Prostate gland (tissue), 2 donors: ENCODE measurements at regions not wholly inside any gene's neighbourhood (a gene's known extent, or its start where the extent isn't known, plus 50 kb on each side); places are given as distances from the start of the nearest gene placed in this dataset.

Experiments
- DNase-seq: peaks from one replicate; pipeline ENCODE4 v3.0.0-alpha.2; 2019; ENCODE audit warnings: low spot score
- H3K27ac ChIP-seq, 2 donors: fragments of 200-600 bp; sonication (generic); 2 replicates each; pipeline ENCODE4 v1.5.1; 2017 to 2019
- H3K27me3 ChIP-seq: fragments of 200-600 bp; sonication (generic); replicated peaks from 2 replicates; pipeline ENCODE4 v1.5.1; 2019; ENCODE audit not compliant: insufficient read depth
- H3K36me3 ChIP-seq, 2 donors: fragments of 200-600 bp; sonication (generic); 1 replicate in 1 of 2; 2 replicates in 1 of 2; pipeline versions ENCODE4 v1.5.1 to v1.8.1; 2017 to 2019
- H3K4me1 ChIP-seq: fragments of 200-600 bp; sonication (generic); replicated peaks from 2 replicates; pipeline ENCODE4 v1.5.1; 2019
- H3K4me3 ChIP-seq, 2 donors: fragments of 200-600 bp; sonication (generic); 2 replicates each; pipeline ENCODE4 v1.5.1; 2017 to 2019
- H3K9me3 ChIP-seq: fragments of 200-600 bp; sonication (generic); 2 replicates; pipeline ENCODE4 v1.5.1; 2017
- CTCF ChIP-seq, 4 experiments: fragments of 200-600 bp in 2 of 4; fragments of 450-650 bp in 2 of 4; sonication (generic) in 2 of 4; IDR thresholded peaks; 1 replicate in 3 of 4; 2 replicates in 1 of 4; pipeline ENCODE4 v1.5.1; 2016 to 2019; ENCODE audit warnings: antibody characterized with exemption in 4 of 4, mild to moderate bottlenecking in 2 of 4, moderate library complexity in 2 of 4
- POLR2A ChIP-seq: fragments of 450-650 bp; IDR thresholded peaks from one replicate; pipeline ENCODE4 v1.6.1; 2016; ENCODE audit warnings: antibody characterized with exemption, mild to moderate bottlenecking
- POLR2AphosphoS5 ChIP-seq: sonication (generic); formaldehyde crosslinking; IDR thresholded peaks from one replicate; pipeline ENCODE4 v1.6.1; 2017; ENCODE audit warnings: antibody characterized with exemption
- WGBS: methylation state at CpG from one replicate; pipeline ENCODE4 v1.1.5; 2018; 5-methylcytosine and 5-hydroxymethylcytosine counted together
- intact Hi-C: fragments of 100-400 bp; cut with DNase I; formaldehyde crosslinking; loops from one replicate; pipeline ENCODE4 v1.14.2; 2022

DNA sequence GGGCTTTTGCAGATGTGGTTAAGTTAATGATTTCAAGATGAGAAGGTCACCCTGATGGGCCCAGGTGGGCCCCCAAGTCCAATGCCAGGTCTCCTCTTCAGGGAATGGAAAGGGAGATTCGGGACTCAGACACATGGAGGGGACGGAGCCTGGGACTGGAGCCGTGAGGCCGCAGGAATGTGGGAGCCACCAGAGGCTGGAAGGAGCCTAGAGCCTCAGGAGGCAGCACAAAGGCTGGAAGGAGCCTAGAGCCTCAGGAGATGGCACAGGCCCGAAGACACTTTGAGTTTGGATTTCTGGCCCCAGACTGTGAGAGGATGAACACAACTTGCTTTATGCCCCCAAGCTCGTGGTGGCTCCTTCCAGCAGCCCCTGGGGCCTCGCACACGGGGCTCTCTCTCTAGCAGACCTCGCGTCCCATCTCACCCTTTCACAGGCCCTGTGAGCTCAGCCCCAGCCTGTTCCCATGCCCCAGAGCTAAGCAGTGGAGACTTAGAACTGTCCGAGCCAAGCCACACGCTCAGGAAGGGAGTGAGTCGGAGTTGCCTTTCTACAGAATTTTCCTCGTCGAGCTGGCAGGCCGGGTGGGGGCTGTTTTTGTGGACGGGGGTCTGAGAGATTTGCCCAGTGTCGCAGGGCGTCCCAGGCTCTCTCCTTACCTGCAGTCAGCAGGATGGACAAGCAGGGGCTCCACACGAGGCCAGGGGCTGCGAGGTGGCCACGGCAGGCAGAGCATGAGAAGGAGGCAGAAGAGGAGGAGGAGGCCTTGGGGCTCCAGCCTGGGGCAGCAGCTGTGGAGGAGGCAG is 937.6 kb downstream of the BRD1 start:
- DNase-seq, result no peak
- 83% methylated on average over 22 of the region's 22 CpGs for WGBS
- TF ChIP-seq POLR2AphosphoS5, result no peak
- TF ChIP-seq CTCF (IDR thresholded peaks at IDR 0.05), result no peak
- TF ChIP-seq POLR2A, result no peak
- H3K9me3 ChIP-seq, result no peaks in the 10 kb centered on the region
- H3K36me3 ChIP-seq, result no peaks in the 10 kb centered on the region
- no peaks in the 10 kb centered on the region for H3K4me1 ChIP-seq
- no peak overlapping the region for H3K27ac ChIP-seq
- intact Hi-C loops, result no loop called here
- H3K4me3 ChIP-seq, result no peak overlapping the region
- H3K27me3 ChIP-seq, result peaks cover 2% of the 10 kb centered on the region

DNA sequence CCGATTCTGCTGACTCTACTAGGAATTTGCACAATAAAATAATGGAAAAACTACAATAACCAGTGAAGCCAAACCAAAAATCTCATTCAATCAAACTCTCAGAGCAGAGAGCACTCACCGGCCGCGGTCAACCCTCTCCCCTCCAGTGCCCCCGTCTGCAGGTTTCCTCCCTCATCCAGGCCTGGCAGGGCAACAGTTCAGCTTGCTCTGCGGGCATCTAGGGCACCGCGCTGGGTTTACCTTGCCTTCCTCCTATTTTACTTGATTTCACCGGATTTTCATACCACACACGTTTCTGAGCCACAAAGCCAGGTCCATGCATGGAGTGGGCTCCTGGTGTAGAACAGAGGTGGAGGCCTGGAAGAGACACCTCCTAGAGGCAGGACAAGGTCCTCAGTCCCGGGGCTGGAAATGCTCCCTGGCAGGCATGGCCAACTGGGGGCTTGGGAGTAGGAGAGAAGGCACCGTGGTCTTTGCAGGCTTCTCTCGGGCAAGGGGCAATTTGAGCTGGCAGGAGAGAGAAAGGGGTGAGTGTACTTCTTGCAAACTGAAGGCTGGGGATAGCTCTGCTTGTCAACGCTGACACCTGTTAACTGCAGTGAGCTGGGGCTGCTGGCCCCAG is 938.4 kb downstream of the BRD1 start:
- H3K4me3 ChIP-seq, result no peak overlapping the region
- WGBS, result 87% methylated on average over 14 of the region's 14 CpGs
- H3K4me1 ChIP-seq, result no peaks in the 10 kb centered on the region
- H3K27me3 ChIP-seq, result peaks cover 2% of the 10 kb centered on the region
- DNase-seq, result no peak
- H3K36me3 ChIP-seq, result no peaks in the 10 kb centered on the region
- no peaks in the 10 kb centered on the region for H3K9me3 ChIP-seq
- intact Hi-C loops, result no loop called here
- H3K27ac ChIP-seq, result no peak overlapping the region
- no peak for TF ChIP-seq CTCF (IDR thresholded peaks at IDR 0.05)
- TF ChIP-seq POLR2AphosphoS5, result no peak
- no peak for TF ChIP-seq POLR2A

- H3K27me3 ChIP-seq, result peaks cover 2% of the 10 kb centered on the region
- 84% methylated on average over 14 of the region's 14 CpGs for WGBS
- no peaks in the 10 kb centered on the region for H3K36me3 ChIP-seq
- DNase-seq, result no peak
- H3K9me3 ChIP-seq, result no peaks in the 10 kb centered on the region
- H3K4me1 ChIP-seq, result no peaks in the 10 kb centered on the region
- intact Hi-C loops, result no loop called here
- no peak overlapping the region for H3K4me3 ChIP-seq
- no peak for TF ChIP-seq POLR2AphosphoS5
- TF ChIP-seq POLR2A, result no peak
- TF ChIP-seq CTCF (IDR thresholded peaks at IDR 0.05), result no peak
- H3K27ac ChIP-seq, result no peak overlapping the region
Observed at GRCh38 chr22:48888466-48889208, 939.0 kb downstream of the BRD1 start.

- DNase-seq, result no peak
- WGBS, result 91% methylated on average over 3 of the region's 3 CpGs
- Histone ChIP-seq H3K9me3 (no peaks in the 10 kb centered on the region), H3K4me1 (no peaks in the 10 kb centered on the region), H3K4me3 (no peak overlapping the region), H3K27ac (no peak overlapping the region), H3K36me3 (no peaks in the 10 kb centered on the region), H3K27me3 (peaks cover 2% of the 10 kb centered on the region)
- no peak for TF ChIP-seq POLR2AphosphoS5
- TF ChIP-seq POLR2A, result no peak
- TF ChIP-seq CTCF (IDR thresholded peaks at IDR 0.05), result no peak
- intact Hi-C loops, result no loop called here
Observed at GRCh38 chr22:48887394-48888332, 940.0 kb downstream of the BRD1 start.
